ENCODE measurements at regions not wholly inside any gene's neighbourhood (a gene's known extent, or its start where the extent isn't known, plus 50 kb on each side); places are given as distances from the start of the nearest gene placed in this dataset.
"Not testable (repeated sequence)": the region's sequence is repeated elsewhere in the genome, so short reads cannot be mapped to it uniquely, and the experiment has no call there.

DNA sequence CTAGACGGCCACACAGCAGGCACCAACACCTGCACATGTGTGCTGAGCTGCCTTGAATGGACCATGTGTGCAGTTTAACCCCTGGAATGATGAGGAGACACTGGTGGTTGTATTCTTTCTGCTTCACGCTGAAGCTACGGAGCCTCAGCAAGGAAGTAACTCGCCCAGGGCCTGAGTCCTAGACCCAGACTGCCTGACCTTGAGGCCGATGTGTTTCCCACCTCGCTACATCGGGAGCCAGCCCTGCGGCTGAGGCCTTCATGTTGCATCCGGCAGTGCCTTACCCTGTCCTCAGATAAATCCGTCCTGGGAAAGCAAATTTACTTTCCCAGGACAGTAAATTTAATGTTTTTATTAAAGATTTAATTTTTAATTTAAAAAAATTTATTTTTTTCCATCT is 110.0 kb upstream of the MTHFD1L start:
- intact Hi-C loops (cut with DNase I) = no loop called here
- no peak for DNase-seq

DNA sequence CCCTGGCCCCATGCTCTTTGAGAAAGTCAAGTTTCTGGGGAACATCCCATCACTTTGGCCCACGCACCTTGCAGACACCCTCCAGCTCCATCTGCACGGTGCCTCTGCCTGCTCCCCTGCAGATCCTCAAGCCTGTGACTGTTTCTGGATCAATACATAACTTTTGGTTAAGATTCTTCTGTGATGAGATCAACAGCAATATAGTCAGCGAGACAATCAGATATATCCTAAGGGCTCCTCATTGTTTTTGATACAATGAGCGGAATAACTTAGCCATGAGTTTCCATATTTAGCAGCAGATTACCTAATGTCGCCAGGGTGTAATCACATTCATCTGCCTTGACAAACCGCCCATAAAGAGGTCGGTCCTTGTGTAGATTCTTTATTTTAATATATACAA is 109.3 kb upstream of the MTHFD1L start:
- intact Hi-C loops (cut with DNase I) = no loop called here
- DNase-seq = no peak

GRCh38 chr6:150757807-150758206 is 107.7 kb upstream of the MTHFD1L start:
- intact Hi-C loops (cut with DNase I); DNase-seq: not testable (repeated sequence)

GRCh38 chr6:150759483-150759882 is 106.0 kb upstream of the MTHFD1L start:
- no peak for DNase-seq
- intact Hi-C loops (cut with DNase I) = no loop called here

DNA sequence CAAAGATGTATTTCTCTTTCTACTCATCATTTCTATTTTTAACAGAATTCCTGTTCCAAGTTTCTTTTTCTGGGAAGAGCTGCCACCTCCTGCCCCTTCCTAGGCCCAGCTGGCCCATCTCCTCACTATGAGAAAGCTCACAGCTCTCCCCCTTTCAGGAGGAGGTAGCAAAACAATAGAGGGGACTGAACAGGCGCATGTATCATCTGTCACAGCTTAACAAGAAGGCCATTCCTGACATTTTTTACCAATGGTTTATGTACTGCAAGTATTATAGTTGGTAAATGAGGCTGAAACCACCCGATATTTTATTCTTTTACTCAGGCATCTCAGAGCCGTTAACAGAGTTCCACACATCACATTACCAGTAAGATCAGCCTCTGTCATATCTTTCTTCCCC is 103.7 kb upstream of the MTHFD1L start:
- no peak for DNase-seq

GRCh38 chr6:150764334-150765066 is 101.0 kb upstream of the MTHFD1L start:
- intact Hi-C loops (cut with DNase I) = no loop called here

More for the DNA sequence above, 103.7 kb upstream of the MTHFD1L start:
- intact Hi-C loops (cut with DNase I) = no loop called here

DNA sequence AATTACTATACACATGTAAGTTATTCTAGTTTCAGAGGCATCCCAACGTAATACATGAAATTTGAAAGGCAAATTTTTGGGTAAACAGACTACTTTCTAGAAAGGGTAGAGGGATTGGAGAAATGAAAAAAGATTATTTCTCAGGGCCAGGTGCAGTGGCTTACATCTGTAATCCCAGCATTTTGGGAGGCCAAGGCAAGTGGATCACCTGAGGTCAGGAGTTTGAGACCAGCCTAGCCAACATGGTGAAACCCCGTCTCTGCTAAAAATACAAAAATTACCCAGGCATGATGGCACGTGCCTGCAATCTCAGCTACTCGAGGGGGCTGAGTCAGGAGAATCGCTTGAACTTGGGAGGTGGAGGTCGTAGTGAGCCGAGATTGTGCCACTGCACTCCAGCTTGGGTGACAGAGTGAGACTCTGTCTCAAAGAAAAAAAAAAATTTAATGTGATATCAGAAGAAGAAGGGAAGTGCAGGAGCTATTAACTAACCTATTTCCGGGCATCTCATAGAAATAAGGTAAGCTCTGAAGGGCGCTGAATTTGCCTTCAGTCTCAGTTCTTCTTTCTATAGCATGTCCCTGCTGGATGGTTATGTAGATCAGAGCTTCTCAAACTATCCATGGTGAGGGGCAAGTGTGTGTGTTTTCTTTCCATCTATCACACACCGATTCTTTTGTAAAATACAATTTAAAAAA is 100.3 kb upstream of the MTHFD1L start:
- intact Hi-C loops (cut with DNase I) = no loop called here
- no peak for DNase-seq

More at GRCh38 chr6:150764334-150765066, 101.0 kb upstream of the MTHFD1L start:
- no peak for DNase-seq

- intact Hi-C loops (cut with DNase I) = no loop called here
- peak in 1 of 42 donors; percentile 51 for DNase-seq
Observed at GRCh38 chr6:150766201-150766997, 99.1 kb upstream of the MTHFD1L start.

GRCh38 chr6:150767161-150767560 is 98.3 kb upstream of the MTHFD1L start:
- DNase-seq = no peak
- intact Hi-C loops (cut with DNase I) = no loop called here

DNA sequence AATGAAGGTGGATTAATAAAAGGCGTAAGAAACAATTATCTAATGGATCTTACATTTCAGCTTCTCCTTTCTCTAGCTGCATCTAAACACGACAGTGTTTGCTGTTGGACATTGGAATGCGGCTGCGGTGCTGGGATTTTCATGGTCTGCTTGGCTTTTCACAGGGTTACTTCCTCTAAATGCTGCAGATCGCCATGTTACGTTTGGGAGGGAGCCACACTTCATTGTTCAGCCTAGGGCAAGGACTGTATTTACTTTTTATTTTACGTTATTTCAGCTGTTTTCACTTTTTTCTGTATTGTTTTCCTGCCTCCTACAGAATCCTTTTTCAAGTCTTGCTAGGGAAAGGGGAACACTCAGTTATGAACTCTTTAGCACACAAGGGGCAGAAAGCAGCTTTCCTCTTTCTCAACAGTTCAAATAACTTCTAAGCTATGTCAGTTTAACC is 97.9 kb upstream of the MTHFD1L start:
- peak in 1 of 42 donors; percentile 15 for DNase-seq
- intact Hi-C loops (cut with DNase I) = no loop called here

DNA sequence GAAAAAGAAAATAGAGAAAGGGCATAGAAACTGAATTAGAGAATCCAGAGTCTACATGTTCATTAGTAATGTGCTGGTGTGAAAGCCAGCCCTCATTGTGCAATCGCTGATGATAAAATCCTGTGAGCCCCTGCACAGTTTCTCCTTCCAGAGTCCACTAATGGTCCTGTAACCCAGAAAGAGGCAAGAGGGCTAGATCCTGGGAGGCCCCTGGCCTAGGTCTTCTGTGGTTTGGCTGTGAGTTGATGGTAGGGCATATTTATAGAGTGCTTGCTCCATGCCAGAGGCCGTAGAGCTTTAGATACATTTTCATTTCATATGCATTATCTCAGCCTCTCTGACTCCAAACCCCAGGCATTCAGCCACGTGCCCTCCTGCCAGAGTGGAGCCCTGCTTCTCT is 94.9 kb upstream of the MTHFD1L start:
- intact Hi-C loops (cut with DNase I) = no loop called here
- DNase-seq = no peak

DNA sequence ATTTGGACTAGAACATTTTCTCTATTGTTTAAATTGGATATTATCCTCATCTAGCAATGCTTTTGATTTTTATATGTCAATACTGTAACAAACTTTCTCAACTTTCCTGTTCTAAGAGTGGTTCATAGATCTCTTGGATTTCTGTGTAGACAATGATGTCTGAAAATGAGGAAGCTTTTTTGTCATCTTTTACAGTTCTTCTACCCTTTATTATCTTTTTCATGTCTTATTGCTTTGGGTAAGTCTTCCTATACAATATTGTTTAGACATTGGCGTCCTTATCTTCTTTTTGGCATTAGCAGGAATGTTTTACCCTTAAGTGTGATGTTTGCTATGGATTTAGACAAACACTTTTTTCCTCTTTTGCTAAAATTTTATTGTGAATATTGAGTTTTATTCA is 91.5 kb upstream of the MTHFD1L start:
- no peak for DNase-seq
- intact Hi-C loops (cut with DNase I) = no loop called here

DNA sequence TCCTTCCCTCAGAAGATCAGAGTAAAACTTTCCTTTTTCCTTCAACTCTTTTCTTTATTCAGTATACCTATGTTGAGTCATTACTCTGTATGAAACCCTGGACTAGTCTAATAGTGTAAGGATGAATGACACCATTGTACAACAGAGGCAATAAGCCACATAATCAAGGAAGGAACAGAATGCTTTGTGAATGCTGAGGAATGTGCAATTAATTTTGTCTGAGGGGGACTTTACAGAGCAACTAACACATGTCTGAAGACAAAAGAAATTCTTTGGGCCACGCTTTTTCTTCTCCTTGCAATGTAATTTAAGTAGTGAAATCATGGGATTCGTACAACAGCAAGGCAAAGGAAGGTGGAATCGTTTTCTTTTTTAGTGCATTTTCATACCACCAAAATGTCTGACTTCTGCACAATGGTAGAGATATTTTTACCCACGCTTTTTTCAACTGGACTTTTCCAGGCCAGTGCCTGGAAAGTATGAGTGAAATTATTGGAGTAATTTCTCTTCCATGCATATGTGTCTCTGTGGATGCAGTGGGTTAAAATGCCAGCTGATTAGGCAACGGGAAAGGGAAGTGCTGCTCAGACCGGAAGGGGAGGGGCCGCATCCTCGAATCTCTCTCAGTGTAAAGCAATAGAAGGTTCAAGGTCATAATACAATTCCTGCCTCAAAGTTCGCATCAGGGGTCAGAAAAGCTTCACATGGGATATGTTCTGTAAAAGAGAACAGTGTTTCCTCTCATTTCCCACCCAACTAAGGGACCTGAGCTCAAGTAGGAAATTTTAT is 89.9 kb upstream of the MTHFD1L start:
- DNase-seq = no peak
- intact Hi-C loops (cut with DNase I) = no loop called here

GRCh38 chr6:150777736-150778135 is 87.8 kb upstream of the MTHFD1L start:
- intact Hi-C loops (cut with DNase I) = no loop called here
- DNase-seq = no peak

- DNase-seq = no peak
- intact Hi-C loops (cut with DNase I) = no loop called here
Observed at GRCh38 chr6:150783813-150784212, 81.7 kb upstream of the MTHFD1L start.

DNA sequence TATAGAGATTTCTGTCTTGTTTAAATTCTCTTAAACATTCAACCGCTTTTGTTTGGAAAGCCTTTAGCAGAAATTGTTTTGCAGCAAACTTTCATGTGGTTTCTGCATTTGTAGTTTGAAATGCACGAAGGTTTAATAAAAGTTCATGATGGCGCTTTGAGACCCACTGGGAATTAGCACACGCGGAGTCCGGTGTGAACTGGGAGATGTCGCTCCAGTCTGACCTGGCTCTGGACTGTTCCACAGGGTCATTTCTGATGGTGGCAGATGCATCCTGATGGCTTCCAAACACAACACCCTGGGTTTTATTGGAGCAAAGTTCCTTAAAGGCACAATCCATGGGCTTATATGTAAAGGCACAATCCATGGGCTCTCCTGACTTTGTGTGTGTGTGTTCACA is 78.1 kb upstream of the MTHFD1L start:
- intact Hi-C loops (cut with DNase I) = no loop called here
- DNase-seq = no peak

- no peak for DNase-seq
- intact Hi-C loops (cut with DNase I) = no loop called here
Observed at GRCh38 chr6:150788089-150788488, 77.4 kb upstream of the MTHFD1L start.

DNA sequence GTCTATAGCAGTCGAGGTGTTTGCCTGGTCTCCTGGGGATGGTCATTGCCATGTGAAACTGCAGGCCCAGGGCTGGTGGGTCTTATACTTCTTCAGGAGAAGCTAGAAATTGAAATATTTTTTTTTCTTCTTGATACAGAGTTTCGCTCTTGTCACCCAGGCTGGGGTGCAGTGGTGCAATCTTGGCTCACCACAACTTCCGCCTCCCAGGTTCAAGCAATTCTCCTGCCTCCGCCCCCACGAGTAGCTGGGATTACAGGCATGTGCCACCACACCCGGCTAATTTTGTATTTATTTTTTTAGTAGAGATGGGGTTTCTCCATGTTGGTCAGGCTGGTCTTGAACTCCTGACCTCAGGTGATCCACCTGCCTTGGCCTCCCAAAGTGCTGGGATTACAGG is 75.6 kb upstream of the MTHFD1L start:
- intact Hi-C loops (cut with DNase I) = not testable (repeated sequence)

GRCh38 chr6:150791717-150792116 is 73.8 kb upstream of the MTHFD1L start:
- DNase-seq = no peak
- intact Hi-C loops (cut with DNase I) = no loop called here

More for the DNA sequence above, 75.6 kb upstream of the MTHFD1L start:
- DNase-seq = not testable (repeated sequence)
